HepG2 (cell line): ENCODE measurements at regions not wholly inside any gene's neighbourhood (a gene's known extent, or its start where the extent isn't known, plus 50 kb on each side); places are given as distances from the start of the nearest gene placed in this dataset.

Experiments
- CTCF ChIP-seq: sonication (generic); formaldehyde crosslinking; IDR thresholded peaks from 2 replicates; pipeline ENCODE4 v1.5.0; 2020; ENCODE audit warnings: mild to moderate bottlenecking, missing genetic modification reagents, moderate library complexity
- RERE ChIP-seq: IDR thresholded peaks from 2 replicates; pipeline ENCODE4 v1.6.1; 2016; ENCODE audit warnings: low read depth, missing genetic modification reagents, missing compliant biosample characterization
- YEATS2 ChIP-seq: sonication (generic); formaldehyde crosslinking; IDR thresholded peaks from 2 replicates; pipeline ENCODE4 v1.4.0; 2020; ENCODE audit warnings: missing genetic modification reagents, borderline replicate concordance
- ZHX1 ChIP-seq: sonication (generic); formaldehyde crosslinking; IDR thresholded peaks from 2 replicates; pipeline ENCODE4 v1.8.1; 2022; ENCODE audit warnings: low read depth, mild to moderate bottlenecking, missing genetic modification reagents

GRCh38 chr6:106899697-106900096 lies 74.8 kb downstream of the CD24 start:
- TF ChIP-seq YEATS2 (CRISPR knock-in tag): no peak
- no peak for TF ChIP-seq CTCF (CRISPR knock-in tag)
- no peak for TF ChIP-seq RERE (CRISPR knock-in tag)
- no peak for TF ChIP-seq ZHX1 (CRISPR knock-in tag)
